HL-60 (cell line): ENCODE measurements at regions not wholly inside any gene's neighbourhood (a gene's known extent, or its start where the extent isn't known, plus 50 kb on each side); places are given as distances from the start of the nearest gene placed in this dataset.

Experiments
- TF ChIP-seq, protein P1 (sequence below): IDR thresholded peaks from one replicate; pipeline ENCODE4 v1.5.1; 2011; ENCODE audit warnings: low read length, control low read depth, inconsistent platforms; ENCODE audit not compliant: insufficient read depth
- TF ChIP-seq, protein P2 (sequence below): IDR thresholded peaks from 2 replicates; pipeline ENCODE4 v1.6.1; 2012; ENCODE audit warnings: low read depth; ENCODE audit not compliant: insufficient replicate concordance

DNA sequence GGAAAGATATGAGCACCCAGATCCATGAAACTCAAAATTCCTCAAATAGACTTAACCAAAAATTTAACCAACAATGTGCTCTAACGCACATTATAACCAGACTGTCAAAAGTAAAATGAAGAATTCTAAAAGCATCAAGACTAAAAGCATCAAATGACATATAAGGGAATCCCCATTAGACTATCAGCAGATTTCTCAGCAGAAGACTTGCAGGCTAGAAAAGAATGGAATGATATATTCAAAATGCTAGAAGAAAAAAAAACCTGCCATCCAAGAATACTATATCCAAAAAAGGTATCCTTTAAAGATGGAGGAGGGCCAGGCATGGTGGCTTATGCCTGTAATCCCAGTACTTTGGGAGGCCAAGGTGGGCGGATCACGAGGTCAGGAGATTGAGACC is 117.5 kb upstream of the UBASH3B start:
- TF ChIP-seq, protein P1, sequence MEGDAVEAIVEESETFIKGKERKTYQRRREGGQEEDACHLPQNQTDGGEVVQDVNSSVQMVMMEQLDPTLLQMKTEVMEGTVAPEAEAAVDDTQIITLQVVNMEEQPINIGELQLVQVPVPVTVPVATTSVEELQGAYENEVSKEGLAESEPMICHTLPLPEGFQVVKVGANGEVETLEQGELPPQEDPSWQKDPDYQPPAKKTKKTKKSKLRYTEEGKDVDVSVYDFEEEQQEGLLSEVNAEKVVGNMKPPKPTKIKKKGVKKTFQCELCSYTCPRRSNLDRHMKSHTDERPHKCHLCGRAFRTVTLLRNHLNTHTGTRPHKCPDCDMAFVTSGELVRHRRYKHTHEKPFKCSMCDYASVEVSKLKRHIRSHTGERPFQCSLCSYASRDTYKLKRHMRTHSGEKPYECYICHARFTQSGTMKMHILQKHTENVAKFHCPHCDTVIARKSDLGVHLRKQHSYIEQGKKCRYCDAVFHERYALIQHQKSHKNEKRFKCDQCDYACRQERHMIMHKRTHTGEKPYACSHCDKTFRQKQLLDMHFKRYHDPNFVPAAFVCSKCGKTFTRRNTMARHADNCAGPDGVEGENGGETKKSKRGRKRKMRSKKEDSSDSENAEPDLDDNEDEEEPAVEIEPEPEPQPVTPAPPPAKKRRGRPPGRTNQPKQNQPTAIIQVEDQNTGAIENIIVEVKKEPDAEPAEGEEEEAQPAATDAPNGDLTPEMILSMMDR: no peak
- TF ChIP-seq, protein P2, sequence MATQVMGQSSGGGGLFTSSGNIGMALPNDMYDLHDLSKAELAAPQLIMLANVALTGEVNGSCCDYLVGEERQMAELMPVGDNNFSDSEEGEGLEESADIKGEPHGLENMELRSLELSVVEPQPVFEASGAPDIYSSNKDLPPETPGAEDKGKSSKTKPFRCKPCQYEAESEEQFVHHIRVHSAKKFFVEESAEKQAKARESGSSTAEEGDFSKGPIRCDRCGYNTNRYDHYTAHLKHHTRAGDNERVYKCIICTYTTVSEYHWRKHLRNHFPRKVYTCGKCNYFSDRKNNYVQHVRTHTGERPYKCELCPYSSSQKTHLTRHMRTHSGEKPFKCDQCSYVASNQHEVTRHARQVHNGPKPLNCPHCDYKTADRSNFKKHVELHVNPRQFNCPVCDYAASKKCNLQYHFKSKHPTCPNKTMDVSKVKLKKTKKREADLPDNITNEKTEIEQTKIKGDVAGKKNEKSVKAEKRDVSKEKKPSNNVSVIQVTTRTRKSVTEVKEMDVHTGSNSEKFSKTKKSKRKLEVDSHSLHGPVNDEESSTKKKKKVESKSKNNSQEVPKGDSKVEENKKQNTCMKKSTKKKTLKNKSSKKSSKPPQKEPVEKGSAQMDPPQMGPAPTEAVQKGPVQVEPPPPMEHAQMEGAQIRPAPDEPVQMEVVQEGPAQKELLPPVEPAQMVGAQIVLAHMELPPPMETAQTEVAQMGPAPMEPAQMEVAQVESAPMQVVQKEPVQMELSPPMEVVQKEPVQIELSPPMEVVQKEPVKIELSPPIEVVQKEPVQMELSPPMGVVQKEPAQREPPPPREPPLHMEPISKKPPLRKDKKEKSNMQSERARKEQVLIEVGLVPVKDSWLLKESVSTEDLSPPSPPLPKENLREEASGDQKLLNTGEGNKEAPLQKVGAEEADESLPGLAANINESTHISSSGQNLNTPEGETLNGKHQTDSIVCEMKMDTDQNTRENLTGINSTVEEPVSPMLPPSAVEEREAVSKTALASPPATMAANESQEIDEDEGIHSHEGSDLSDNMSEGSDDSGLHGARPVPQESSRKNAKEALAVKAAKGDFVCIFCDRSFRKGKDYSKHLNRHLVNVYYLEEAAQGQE: no peak
